ENCODE measurements at regions not wholly inside any gene's neighbourhood (a gene's known extent, or its start where the extent isn't known, plus 50 kb on each side); places are given as distances from the start of the nearest gene placed in this dataset.
A peak's percentile ranks its signal among the peaks of the same experiment; 100 is the strongest.

DNA sequence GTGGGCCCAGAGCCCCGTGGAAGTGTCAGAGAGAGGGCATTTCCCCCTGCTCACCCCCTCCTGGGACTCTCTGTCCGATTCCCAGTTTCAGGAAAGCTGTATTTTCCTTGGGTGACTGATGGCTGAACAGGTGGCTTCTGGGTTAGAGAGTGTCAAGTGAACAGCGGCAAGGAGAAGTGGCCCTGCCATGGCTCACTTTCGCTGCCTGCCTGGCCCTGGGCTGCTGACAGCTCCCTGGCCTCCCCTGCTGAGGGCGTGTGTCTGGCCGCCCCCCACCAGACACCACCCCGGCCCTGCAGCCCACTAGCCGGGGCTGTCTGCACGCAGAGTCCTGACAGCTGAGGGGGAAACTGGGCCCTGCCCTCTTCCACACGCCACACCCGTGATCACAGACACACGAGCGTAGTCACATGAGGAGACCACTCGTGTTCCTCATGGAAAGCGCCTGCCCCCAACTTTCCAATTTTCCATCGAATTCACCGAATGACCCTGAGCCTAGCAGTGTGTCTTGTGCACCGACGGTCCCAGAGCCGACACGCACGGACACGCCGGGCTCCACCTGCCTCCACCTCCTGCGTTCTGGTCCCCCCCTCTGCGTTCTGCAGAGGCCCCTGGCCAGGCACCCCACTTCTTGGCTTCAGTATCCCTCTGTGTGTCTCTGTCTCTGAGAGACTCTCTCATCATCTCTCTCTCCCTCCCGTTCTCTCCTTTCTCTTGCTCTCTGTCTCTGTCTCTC lies 60.6 kb upstream of the CASZ1 start:
- Histone ChIP-seq H3K4me1 (ENCODE audit: control insufficient read depth, insufficient read depth, low read length) (peaks cover 60% of the 10 kb centered on the region), H3K27me3 (ENCODE audit: control insufficient read depth, insufficient read depth, low read length) (peaks cover 16% of the 10 kb centered on the region), H3K27ac (ENCODE audit: low read length) (peak overlapping the region; percentile 90), H3K36me3 (ENCODE audit: control insufficient read depth, insufficient read depth, low read length) (no peaks in the 10 kb centered on the region), H3K9me3 (replicated peaks; ENCODE audit: control insufficient read depth, low read depth, low read length) (peaks cover 5% of the 10 kb centered on the region), H3K4me3 (ENCODE audit: low read length) (no peak overlapping the region)
- peak; percentile 76 for DNase-seq
- WGBS (ENCODE audit: insufficient coverage): 60% methylated on average over 23 of the region's 27 CpGs

DNA sequence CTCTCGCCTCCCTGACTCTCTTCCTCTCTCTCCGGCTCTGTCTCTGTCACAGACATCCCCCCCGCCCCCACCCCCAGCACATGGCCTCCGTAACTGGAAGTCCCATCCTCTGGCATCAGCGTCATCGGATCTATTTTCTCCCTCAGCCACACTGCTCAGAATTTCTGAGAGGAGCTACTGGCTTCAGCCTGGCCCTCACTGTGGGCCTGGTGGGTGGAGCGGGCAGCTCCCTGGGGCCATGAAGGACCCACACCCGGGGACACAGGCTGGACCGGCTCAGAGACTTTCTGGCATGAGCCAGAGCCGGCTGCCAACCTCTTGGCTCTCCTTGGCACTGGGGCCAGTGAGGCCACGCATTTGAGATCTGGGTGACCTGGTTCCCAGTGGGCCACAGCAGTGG lies 61.2 kb upstream of the CASZ1 start:
- Histone ChIP-seq H3K27ac (ENCODE audit: low read length) (peak overlapping the region; percentile 90), H3K36me3 (ENCODE audit: control insufficient read depth, insufficient read depth, low read length) (no peaks in the 10 kb centered on the region), H3K27me3 (ENCODE audit: control insufficient read depth, insufficient read depth, low read length) (peaks cover 16% of the 10 kb centered on the region), H3K4me3 (ENCODE audit: low read length) (no peak overlapping the region), H3K4me1 (ENCODE audit: control insufficient read depth, insufficient read depth, low read length) (peaks cover 61% of the 10 kb centered on the region), H3K9me3 (replicated peaks; ENCODE audit: control insufficient read depth, low read depth, low read length) (peaks cover 5% of the 10 kb centered on the region)
- peak; percentile 63 for DNase-seq
- 59% methylated on average over 11 of the region's 11 CpGs for WGBS (ENCODE audit: insufficient coverage)

DNA sequence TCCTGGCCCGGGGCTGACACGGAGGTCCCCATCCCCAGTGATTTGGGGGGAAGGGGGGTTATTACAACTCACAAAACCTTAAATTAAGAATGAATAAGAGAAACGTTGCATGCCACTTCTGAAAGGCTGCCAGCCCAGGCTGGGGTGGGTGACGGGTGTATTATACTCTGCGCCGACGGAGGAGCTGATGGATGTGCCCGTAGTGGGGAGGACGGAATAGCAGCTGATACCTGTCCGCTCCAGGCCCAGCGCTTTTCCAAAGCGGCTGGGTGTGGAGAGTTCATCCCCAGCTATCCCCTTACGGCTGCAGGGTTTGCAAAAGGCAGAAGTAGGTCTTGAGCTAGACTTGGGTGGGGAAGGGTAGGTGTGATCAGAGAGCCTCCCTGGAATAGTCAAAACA lies 63.8 kb upstream of the CASZ1 start:
- no peak overlapping the region for H3K4me3 ChIP-seq (ENCODE audit: low read length)
- H3K4me1 ChIP-seq (ENCODE audit: control insufficient read depth, insufficient read depth, low read length): peaks cover 80% of the 10 kb centered on the region

DNA sequence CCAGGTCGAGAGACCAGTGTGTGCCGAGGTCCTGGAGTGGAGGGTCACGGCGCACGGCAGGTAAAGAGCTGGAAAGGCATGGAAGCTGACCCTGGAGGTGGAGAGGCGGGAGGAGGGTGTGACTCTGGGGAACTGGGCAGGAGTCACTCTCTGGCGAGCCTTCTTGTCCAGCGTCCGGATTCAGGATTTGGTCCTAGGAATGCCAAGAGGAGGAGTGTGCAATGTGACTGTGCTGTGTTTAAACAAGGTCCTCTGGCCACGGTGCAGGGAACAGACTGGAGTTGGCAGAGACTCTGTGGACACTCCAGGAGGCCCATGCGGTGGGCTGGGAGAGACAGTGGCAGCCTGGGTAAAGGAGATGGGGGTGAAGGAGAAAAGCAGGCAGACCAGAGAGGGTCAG lies 64.2 kb upstream of the CASZ1 start:
- H3K4me1 ChIP-seq (ENCODE audit: control insufficient read depth, insufficient read depth, low read length): peaks cover 78% of the 10 kb centered on the region
- H3K27ac ChIP-seq (ENCODE audit: low read length): no peak overlapping the region
- H3K27me3 ChIP-seq (ENCODE audit: control insufficient read depth, insufficient read depth, low read length): peaks cover 45% of the 10 kb centered on the region

More for the DNA sequence above, 63.8 kb upstream of the CASZ1 start:
- no peak overlapping the region for H3K27ac ChIP-seq (ENCODE audit: low read length)
- H3K36me3 ChIP-seq (ENCODE audit: control insufficient read depth, insufficient read depth, low read length): no peaks in the 10 kb centered on the region
- H3K9me3 ChIP-seq (replicated peaks; ENCODE audit: control insufficient read depth, low read depth, low read length): peaks cover 5% of the 10 kb centered on the region
- no peak for DNase-seq
- WGBS (ENCODE audit: insufficient coverage): 53% methylated on average over 3 of the region's 13 CpGs
- peaks cover 40% of the 10 kb centered on the region for H3K27me3 ChIP-seq (ENCODE audit: control insufficient read depth, insufficient read depth, low read length)

DNA sequence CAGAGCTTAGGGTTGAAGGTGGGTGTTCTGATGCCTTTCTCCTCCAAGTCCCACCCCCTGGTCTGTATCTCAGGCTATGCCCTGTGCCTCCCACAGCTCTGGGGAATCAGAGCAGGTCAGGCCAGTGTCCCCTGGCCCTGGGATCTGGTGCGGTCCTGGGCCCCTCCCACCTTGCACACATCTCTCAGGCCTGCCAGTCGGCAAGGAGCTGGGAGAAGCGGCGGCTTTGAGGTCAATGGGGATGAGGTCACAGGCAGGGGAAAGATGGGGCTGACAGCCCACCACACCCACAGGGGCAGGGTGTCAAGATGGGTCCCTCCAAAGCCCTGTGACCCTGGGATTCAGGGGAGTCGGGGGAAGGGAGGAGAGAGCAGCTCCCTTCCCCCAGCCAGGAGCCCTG lies 65.4 kb upstream of the CASZ1 start:
- Histone ChIP-seq H3K27ac (ENCODE audit: low read length) (peak overlapping the region; percentile 44), H3K9me3 (replicated peaks; ENCODE audit: control insufficient read depth, low read depth, low read length) (no peaks in the 10 kb centered on the region), H3K4me1 (ENCODE audit: control insufficient read depth, insufficient read depth, low read length) (peaks cover 75% of the 10 kb centered on the region), H3K27me3 (ENCODE audit: control insufficient read depth, insufficient read depth, low read length) (peaks cover 55% of the 10 kb centered on the region), H3K36me3 (ENCODE audit: control insufficient read depth, insufficient read depth, low read length) (no peaks in the 10 kb centered on the region), H3K4me3 (ENCODE audit: low read length) (no peak overlapping the region)
- no CpG with 5 or more reads among the region's 5 CpGs for WGBS (ENCODE audit: insufficient coverage)
- DNase-seq: no peak

More for the DNA sequence above, 64.2 kb upstream of the CASZ1 start:
- H3K4me3 ChIP-seq (ENCODE audit: low read length): no peak overlapping the region
- WGBS (ENCODE audit: insufficient coverage): 42% methylated on average over 9 of the region's 11 CpGs
- H3K36me3 ChIP-seq (ENCODE audit: control insufficient read depth, insufficient read depth, low read length): no peaks in the 10 kb centered on the region
- peaks cover 1% of the 10 kb centered on the region for H3K9me3 ChIP-seq (replicated peaks; ENCODE audit: control insufficient read depth, low read depth, low read length)
- no peak for DNase-seq

DNA sequence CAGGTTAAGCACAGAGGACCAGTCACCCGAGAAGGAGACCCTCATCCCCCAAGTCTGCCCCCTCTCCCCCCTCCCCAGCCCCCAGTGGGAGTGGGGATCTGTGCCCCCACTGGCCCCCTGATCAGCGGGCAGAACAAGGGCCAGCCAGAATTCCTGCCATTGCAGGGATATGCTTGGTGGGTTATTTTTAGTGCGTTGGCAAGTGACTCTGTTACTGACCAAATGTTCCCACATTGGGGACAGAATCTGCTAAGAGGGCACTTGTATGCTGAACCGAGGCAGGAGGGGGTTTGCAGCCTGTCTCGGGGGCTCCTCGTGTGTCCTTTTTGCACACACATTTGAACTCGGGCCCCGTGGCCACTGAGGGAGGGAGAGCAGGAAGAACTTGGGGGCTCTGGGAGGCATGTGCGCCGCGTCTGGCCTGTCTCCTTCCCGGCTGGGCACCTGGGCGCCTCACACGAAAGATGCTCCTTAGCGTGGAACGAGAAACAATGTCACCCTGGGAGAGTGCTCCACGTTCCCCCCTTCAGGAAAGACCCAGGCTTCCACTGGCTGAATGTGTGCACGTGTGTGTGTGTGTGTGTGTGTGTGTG lies 66.4 kb upstream of the CASZ1 start:
- DNase-seq: peak; percentile 57
- H3K27me3 ChIP-seq (ENCODE audit: control insufficient read depth, insufficient read depth, low read length): peaks cover 62% of the 10 kb centered on the region
- no peak overlapping the region for H3K4me3 ChIP-seq (ENCODE audit: low read length)
- H3K4me1 ChIP-seq (ENCODE audit: control insufficient read depth, insufficient read depth, low read length): peaks cover 71% of the 10 kb centered on the region
- no peaks in the 10 kb centered on the region for H3K9me3 ChIP-seq (replicated peaks; ENCODE audit: control insufficient read depth, low read depth, low read length)
- 64% methylated on average over 10 of the region's 18 CpGs for WGBS (ENCODE audit: insufficient coverage)
- H3K27ac ChIP-seq (ENCODE audit: low read length): peak overlapping the region; percentile 84
- no peaks in the 10 kb centered on the region for H3K36me3 ChIP-seq (ENCODE audit: control insufficient read depth, insufficient read depth, low read length)

DNA sequence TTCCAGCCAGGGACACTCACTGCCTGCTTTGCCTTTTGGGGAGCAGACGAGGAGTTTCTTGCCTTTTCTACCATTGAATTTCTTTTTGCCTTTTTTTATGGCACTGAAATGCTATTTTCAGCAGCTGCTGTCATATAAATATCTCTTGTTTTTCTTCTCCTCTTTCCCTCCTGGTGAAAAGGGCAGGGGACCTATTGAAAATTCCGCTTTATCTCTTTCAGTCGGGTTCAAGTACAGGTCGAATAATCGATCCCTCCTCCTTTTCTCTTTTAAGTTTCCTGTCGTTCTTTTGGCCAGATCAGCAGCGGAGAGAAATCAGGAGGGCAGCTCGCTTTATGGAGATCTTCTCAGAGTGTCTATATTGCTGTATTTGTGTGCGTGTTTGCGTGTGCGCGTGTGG lies 67.4 kb upstream of the CASZ1 start:
- Histone ChIP-seq H3K4me3 (ENCODE audit: low read length) (no peak overlapping the region), H3K36me3 (ENCODE audit: control insufficient read depth, insufficient read depth, low read length) (no peaks in the 10 kb centered on the region), H3K27ac (ENCODE audit: low read length) (peak overlapping the region; percentile 13), H3K27me3 (ENCODE audit: control insufficient read depth, insufficient read depth, low read length) (peaks cover 73% of the 10 kb centered on the region), H3K4me1 (ENCODE audit: control insufficient read depth, insufficient read depth, low read length) (peaks cover 62% of the 10 kb centered on the region), H3K9me3 (replicated peaks; ENCODE audit: control insufficient read depth, low read depth, low read length) (no peaks in the 10 kb centered on the region)
- WGBS (ENCODE audit: insufficient coverage): 15% methylated on average over 5 of the region's 12 CpGs
- DNase-seq: no peak

DNA sequence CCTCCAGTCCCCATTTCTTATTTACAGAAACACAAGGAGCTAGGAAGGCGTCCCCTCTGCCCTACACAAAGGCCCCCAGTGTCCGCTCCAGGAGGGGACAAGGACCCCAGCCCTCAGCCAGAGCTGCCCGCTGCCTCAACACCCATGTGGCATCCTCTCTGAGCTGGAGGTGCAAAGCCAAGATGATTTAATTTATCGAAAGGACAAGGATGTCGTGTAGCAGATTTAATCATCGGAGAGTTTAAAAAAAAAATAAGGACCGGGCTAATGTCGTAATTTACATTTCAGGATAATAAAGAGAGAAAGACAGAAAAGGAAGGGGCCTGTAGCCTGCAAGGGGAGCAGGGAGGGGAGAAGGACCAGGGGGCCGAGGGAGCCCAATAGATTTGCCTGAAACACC lies 68.3 kb upstream of the CASZ1 start:
- Histone ChIP-seq H3K27me3 (ENCODE audit: control insufficient read depth, insufficient read depth, low read length) (peaks cover 80% of the 10 kb centered on the region), H3K36me3 (ENCODE audit: control insufficient read depth, insufficient read depth, low read length) (no peaks in the 10 kb centered on the region), H3K4me1 (ENCODE audit: control insufficient read depth, insufficient read depth, low read length) (peaks cover 62% of the 10 kb centered on the region), H3K27ac (ENCODE audit: low read length) (no peak overlapping the region), H3K9me3 (replicated peaks; ENCODE audit: control insufficient read depth, low read depth, low read length) (no peaks in the 10 kb centered on the region), H3K4me3 (ENCODE audit: low read length) (no peak overlapping the region)
- no peak for DNase-seq
- WGBS (ENCODE audit: insufficient coverage): 62% methylated on average over 6 of the region's 9 CpGs

DNA sequence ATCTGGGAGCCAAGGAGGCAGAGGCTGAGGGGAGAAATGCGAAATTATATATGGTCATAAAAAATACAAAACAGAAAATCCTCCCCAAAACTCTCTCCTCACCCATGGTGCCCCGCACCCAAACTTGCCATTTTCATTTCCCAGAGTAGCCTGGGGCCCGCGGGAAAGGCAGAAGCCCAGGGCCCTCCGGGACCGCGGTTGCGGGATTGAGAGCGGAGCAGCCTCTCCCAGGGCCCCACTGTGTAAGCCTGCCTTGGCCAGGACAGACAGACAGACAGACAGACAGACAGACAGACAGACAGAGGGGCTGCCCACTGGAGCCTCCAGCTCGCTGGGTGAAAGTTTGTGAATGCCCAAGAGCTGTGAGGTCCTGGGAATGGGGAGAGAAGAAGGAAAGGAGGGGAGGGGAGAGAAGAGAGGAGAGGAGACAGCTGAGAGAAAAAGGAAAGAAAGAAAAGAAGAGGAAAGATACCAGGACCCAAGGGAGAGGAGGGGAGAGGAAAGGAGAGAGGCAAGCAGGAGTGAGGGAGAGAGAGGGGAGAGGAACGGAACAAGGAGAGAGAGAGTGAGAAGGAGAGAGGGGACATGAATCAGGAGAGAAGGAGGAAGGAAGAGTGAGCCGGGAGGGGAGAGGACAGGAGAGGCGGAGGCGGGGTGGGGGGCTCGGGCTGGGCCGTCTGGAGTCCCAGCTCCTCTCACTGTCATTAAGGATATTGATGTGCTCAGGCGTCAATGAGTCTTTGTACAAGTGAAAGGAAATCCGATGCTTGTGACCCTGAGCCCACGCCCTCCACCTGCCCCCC lies 69.3 kb upstream of the CASZ1 start:
- WGBS (ENCODE audit: insufficient coverage): 38% methylated on average over 11 of the region's 19 CpGs
- Histone ChIP-seq H3K36me3 (ENCODE audit: control insufficient read depth, insufficient read depth, low read length) (no peaks in the 10 kb centered on the region), H3K4me3 (ENCODE audit: low read length) (no peak overlapping the region), H3K27ac (ENCODE audit: low read length) (no peak overlapping the region), H3K4me1 (ENCODE audit: control insufficient read depth, insufficient read depth, low read length) (peaks cover 56% of the 10 kb centered on the region), H3K27me3 (ENCODE audit: control insufficient read depth, insufficient read depth, low read length) (peaks cover 79% of the 10 kb centered on the region), H3K9me3 (replicated peaks; ENCODE audit: control insufficient read depth, low read depth, low read length) (no peaks in the 10 kb centered on the region)
- no peak for DNase-seq

All from muscle of leg (tissue), 3 donors.